Stimulated activated CD8-positive, alpha-beta memory T cell treated with anti-CD3 and anti-CD28 coated beads, Interleukin-12 subunit alpha, Interleukin-12 subunit beta, amount 100 ng/mL, for 1 hour (primary cell): ENCODE measurements at regions not wholly inside any gene's neighbourhood (a gene's known extent, or its start where the extent isn't known, plus 50 kb on each side); places are given as distances from the start of the nearest gene placed in this dataset.

Experiments
- DNase-seq: peaks from one replicate; pipeline ENCODE4 v3.0.0-alpha.2; 2020; ENCODE audit warnings: low read depth

DNA sequence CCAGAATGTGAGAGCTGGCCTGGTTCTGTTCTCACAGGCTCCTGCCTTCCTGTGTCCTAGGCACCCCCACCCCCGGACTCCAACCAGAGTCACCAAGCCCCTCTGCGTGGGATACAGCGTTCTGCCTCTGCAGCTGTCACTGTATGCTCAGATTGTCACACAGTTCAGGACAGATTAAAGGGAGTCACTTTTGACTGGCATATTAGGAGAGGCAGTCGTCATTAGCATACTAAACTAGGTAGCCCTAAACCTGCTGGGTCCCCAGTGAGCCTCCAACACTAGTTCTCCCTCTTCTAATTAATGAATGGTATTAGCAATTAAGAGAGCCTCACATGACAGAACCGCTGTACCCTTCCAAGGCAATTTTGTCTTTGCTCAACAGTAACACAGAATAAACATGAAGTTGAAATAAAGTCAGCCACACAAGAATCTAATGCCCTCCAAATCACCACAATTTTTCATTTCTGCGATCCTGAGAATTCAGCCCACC is 340.2 kb downstream of the CMPK2 start:
- DNase-seq: no peak

DNA sequence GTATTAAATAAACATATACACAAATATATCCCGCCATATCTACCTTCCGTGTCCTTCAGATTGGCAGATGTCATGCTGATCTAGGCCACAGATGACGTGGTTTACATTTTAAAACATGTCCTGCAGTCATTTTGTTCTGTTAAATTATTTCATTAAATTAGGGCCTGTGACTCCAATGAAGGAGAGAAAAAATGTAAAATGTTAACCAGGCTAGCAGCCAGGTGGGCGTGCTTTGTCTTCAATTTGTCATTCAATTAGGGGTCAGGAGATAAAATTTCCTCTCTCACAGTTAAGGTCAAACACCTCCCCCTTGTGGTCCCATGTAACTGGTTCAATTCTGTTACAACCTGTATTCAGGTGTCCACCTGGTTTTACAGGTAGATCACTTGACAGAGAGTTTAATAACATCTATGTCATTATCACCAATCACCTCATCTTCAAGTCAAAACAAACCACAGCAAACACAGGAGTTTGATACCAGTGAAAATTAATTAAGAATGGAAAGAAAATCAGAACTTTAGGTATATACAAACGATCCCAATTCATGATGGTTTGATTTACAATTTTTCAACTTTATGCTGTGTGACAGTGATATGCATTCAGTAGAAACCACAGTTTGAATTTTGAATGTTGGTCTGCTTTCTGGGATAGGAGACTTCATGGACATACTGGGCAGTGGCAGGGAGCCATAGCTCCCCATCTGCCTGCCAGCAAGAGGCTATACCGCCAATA is 339.4 kb downstream of the CMPK2 start:
- no peak for DNase-seq

DNA sequence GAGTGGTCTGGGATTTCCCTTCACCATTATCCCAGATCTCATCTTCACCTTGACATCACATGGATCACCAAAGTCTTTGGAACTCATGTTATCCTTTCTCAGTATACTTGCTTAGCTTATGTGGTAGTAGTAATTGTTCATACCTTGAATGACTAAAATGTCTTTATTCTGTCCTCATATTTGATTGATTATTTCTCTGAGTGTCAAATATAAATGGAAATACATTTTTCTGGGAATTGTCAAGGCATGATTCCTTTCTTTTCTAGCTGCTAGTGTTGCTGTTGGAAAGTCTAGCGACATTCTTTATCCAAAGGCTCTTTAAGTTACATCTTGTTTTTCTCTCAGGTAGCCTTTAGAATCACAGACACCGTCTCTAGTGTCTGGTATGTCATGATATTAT is 334.4 kb downstream of the CMPK2 start:
- DNase-seq: no peak

DNA sequence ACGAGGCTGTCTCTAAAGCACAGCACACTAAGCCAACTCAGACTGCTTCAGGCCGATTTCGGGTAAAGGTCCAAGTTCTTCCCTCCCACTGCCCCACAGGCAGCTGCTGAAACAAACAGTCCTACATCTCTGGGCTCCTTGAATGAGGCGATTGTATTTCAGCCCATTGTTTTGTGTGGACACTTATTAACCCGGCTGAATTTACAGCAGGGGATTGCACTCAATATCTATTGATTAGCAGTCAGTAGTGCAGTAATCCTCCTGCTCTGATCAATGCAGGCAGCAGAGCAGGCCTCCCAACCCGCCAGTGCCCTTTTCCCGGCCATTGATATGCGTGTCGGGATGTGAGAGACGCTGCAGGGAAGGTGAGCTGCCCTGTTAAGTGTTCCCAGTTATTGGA is 330.1 kb downstream of the CMPK2 start:
- no peak for DNase-seq

DNA sequence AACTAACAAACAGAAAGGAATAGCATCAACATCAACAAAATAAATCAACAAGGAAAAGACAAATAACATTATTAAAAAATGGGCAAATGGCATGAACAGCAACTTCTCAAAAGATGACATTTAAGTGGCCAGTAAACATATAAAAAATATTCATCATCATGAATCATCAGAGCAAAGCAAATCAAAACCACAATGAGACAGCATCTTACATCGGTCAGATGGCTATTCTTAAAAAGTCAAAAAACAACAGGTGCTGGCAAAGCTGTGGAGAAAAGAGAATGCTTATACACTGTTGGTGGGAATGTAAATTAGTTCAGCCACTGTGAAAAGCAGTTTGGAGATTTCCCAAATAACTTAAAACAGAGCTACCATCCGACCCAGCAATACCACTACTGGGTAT is 327.1 kb downstream of the CMPK2 start:
- no peak for DNase-seq

DNA sequence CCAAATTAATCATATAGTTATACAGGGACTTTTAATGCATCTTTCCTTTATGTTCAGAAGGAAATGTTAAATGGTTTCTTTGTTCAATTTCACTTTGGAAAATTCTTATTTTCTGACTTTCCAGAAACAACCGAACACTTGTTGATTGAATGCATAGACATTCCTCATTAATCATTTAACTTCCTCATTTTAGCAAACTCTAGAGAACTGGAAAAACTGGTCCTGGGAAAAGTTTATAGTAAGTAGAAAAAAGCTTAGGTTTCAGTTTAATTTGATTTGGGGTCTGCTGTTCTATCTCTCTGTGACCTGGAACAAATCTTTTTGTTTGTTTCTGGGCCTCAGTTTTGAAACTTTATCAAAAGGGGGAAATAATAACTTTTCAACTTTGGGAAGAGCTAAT is 320.4 kb downstream of the CMPK2 start:
- no peak for DNase-seq

DNA sequence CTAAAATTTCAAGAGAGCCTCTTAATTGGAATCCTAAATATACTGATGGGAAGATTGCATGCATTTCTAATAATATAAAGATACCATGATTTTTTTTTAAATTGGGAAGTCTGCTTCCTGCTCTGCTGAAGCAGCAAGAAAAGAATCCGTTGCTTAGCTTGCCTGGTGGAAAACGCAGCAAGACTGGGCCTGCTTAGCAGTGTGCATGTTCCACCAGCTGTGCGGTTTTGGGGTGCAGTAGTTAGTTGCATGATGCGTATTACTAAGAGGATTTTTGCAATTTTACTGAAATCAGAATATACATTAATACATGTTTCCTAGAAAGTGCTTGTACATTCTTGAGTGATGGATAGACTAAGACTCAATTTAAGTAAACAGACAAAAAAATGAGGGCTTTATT is 319.9 kb downstream of the CMPK2 start:
- DNase-seq: no peak

DNA sequence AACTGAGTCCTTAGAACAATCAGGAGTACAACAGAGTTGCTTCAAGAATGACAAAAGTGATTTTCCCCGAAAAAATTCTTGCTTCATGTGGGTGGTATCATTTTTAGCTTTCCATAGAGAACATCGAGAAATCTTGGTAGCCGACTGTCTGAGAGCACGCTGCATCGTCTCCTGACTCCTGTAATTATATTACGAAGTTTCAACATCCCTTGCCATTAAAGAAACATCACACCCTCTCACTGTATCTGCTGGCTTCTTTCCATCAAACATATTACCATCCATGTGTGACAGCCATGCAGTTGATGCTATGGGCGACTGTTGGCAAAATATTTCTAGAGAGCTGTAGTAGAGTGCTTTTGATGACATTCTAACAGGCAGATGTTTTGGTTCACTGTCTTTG is 311.2 kb downstream of the CMPK2 start:
- no peak for DNase-seq

DNA sequence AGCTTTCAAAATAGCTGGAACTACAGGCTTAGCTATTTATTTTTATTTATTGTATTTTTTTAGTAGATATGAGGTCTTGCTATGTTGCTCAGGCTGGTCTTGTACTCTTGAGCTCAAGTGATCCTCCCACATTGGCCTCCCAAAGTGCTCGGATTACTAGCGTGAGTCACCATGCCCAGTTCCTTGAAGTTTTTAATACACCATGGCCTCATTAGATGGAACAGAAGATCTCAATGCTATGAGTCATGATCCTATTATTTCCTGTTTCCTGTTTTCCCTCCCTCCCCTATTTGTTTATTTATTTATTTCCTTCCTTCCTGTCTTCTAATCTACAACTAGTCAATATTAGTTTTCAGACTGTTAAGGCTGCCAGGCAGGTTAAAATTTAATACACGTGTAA is 309.0 kb downstream of the CMPK2 start:
- DNase-seq: no peak

DNA sequence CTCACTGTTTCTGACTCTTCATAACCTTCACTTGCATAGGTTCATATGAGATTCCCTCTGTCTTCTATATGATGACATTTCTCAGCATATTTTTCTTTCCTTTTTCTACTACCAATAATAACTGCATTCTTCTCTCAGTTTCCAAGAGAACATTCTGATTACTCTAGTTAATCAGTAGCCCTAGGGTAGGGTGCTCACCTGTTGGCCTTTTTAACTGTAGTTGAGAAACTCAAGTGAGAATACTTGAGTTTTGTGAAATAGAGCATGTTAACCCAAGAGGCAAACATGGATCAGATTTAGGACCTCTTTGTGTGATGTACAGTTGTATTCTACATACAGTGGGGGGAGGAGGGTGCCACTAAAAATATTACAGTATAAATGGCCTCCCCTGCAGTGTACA is 308.0 kb downstream of the CMPK2 start:
- no peak for DNase-seq

DNA sequence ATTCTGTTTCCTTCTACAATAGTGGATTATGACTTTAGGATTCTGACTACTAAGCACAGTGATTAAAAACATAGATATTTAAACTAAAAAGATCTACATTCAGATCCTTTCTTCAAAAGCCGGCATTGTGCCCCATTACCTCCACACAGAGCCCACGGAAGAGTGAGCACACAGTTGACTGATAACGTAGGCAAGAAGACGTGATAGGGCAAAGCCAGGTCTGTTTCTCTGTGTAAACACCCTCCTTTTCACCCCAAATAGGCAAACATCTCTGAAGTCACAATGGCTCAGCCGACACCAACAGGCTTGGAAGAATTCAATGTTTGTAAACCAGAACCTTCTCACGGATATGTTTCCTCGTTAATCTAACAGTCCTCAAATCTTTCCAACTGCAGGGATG is 302.9 kb downstream of the CMPK2 start:
- no peak for DNase-seq

DNA sequence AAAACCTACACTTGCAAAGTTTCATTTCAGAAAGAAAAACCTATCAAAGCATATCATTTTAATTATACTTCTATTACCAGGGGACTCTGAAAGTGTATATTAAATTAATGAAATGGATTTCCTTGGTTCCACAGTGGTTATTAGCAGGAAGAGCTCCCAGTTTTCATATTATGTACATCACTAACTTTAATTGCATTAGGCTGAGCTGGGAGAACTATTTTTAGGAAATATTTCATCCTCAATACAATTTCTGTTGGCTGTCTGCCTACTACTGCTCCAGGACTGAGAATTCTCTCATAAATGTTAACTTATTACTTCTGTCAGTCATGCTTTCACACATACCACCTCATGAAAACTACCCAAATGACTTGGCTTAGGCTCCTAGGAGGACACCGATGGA is 301.4 kb downstream of the CMPK2 start:
- DNase-seq: no peak

DNA sequence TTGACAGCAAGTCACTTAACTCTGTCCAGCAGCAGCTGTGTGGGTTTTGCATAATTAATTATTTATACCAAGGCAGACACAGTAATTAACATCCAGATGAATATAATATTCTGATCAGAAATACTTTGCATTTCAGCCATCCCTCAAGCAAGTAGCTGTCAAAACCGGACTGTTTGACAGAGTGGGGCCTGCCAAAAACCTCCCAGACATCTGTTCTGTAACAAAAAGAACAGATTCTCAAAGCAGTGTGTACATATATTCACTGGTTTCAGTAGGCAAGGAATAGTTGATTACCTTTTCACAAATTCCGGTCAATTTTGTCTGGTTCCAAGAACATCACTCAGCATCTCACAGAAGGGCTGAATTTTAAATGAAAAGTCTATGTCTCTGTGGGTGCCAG is 291.6 kb downstream of the CMPK2 start:
- no peak for DNase-seq

DNA sequence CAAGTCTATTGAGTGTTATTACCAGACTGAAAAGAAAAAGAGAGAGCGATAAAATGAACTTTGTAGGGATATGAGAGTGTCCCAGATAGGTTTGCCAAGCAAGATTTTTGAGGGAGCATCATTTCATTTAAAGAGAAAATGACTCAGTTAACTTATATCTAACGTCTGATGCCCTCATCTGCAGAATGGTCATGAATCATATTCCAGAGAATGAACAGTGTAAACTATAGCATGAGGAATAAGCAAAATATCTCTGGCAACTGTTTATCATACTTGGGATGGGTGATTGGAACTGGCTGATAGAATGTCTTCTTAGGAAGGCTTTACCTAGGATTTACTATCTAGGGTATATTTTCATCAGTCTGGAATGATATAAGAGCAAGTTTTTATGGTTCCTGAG is 289.4 kb downstream of the CMPK2 start:
- DNase-seq: no peak

DNA sequence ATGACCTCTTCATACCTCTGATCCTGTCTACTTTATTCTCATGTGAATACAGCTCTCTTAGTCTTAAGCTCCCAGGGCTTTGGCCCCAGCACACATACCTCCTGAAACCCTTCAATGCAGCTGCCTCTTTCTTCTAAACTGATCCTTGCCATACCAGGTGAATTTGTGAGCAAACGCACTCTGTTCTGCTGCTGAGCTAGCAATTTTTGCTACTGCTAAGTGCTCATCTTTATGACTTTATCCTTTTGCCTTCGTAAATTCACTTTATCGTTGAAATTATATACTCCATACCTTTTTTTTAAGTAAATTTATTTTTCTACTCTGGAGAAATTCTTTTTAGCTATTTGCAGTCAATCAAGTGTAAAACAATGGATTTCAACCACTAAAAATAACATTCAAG is 287.7 kb downstream of the CMPK2 start:
- no peak for DNase-seq

DNA sequence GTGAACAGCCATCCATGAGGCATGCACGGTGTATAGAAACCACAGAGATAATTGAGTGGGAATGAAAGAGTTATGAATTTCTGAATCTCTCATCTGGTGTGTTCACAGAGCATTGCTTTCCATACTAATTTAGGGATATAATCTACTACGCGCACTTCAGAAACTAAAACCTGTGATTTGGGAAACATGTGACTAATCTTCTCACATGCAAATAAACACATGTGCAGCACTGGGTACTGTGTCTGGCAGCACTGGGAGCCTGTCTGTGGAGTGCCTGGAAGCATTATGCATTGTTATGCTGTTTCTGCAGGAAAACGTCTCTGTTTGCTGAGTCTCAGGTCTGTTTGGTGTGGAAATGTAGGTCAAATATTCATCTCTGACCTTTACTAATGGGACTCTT is 287.3 kb downstream of the CMPK2 start:
- no peak for DNase-seq

DNA sequence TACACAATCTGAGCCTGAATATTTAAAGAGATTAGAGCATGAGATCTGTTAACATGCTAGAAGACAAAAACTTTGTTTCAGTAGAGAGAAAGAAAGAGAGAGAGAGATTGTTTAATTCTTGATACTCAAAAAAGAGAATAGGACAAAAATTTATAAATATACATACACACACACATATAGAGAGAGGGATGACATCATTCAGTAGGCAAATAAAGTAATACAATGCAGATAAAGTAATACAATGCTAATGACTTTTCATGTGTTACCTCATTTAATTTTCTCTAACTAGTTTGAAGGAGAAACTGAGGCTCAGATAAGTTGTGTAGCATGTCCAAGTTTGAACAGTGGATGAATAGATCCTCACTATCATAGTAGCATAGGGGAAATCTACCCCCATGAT is 286.4 kb downstream of the CMPK2 start:
- no peak for DNase-seq

DNA sequence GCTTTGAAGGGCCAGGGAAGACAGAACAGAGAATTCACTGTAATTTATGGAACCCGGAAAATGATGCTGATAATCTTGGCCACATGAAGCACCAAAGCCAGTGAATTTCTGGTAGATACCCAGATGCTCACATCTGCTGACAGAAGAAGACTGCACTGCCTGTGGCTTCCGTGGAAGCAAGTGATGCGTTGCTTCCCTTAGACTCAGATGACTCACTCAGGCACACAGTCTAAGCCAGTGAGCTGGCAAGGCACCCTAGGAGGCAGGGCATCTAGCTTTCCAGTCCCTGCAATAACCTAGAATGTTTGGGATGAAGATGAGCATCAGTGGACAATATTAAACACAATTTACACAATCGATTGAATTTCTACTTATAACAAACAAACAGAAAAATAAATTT is 284.7 kb downstream of the CMPK2 start:
- DNase-seq: no peak

DNA sequence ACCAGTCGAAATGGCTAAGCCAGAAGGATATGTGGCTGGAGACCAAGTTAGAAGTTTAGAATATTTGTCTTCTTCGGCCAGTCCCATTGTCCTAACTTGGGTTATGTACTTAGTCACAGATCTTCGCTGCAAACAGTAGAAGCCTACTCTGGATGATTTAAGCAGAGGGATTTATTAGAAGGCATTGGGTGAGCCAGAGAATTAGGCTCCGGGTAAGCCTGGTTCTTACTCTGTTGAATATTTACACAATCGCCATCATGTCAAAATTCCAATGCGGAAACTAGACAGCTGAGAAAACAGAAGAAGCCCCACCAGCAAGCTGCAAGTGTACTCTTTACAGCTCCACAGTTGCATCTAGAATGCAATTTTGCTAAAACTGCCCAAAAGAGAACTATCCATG is 276.6 kb downstream of the CMPK2 start:
- DNase-seq: no peak

DNA sequence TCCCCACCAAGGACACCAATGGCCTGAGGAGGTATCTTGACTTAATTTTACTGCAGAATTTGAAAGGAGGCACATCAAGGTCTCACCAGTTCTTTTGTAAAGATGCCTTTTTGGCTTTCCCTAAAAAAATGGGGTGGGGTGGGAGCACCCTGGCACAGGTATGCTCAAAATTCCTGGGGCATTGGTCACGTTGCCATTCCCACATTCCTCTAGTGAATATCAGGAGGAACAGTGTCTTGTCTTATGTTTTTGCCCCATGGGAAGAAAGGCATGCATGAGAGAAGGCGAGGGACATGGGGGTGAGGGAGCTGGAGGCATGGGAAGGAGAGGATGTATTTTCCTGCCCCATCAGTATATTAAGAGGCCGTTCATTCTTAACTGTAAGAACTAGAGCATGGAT is 275.3 kb downstream of the CMPK2 start:
- DNase-seq: no peak

DNA sequence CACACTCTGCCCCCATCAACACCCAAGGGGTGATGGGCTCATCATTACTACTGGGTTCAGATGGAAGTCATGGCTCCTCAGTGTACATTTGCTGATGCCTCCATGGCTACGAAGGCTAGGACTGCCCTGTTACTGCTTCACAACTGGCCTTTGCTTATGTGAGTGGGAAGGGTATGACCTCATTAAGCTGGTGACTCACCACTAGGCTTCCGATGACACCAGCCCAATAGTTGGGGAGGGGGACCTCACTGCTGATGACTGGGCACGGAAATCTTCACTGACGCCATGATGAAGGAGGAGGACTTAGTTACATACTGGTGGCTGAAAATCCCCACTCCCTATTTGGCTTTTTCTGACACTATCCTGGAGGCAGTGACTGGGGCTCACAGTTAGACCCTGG is 263.2 kb downstream of the CMPK2 start:
- no peak for DNase-seq

DNA sequence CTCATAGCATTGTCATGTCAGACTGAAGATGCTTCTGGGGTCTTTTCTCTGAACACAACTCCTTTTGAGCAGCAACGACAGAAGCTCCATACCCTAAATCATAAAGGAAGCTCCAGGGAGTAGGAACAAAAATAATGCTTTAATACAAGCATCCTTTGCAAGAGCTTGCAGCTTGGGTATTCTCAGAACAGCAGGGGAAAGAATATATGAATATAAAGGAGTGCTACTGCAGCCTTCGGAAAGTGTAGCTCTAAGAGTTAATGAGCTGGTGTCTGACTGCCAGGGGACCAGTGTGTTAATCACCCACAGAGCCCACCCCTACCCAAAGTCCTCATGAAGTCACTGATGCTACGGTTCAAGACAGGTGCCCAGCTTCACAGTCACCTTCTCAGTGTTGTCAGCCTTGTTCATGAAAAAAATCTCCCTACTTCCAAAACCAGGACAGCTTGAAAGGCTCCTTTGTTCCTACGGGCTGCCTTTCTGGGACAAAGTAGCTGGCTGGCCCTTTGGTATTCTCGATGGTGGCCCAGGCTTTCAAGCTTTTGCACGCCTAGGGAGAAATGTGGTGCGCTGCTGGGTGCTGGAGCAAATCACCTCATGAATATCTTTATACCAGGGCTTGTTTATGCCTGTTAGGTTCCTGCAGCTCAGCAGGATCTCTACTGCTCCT is 259.7 kb downstream of the CMPK2 start:
- no peak for DNase-seq

DNA sequence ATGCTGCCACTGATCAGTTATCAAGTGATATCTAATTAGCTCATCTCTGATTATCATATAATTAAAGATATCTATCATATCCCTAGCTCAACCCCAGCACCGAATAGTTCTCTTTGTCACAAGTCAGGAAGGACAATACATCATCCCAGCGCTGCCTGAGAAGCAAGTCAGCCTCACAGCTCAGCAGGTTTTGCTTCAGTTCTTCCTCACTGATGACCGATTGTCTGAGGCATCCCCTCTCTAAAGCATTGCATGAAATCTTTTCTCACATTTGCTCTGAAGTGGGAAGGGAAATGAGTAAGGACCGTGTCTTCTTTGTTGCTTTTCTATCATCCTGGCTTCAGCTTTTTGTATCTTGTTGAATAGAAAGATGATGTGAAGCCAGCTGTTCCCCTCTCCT is 247.9 kb downstream of the CMPK2 start:
- DNase-seq: no peak

DNA sequence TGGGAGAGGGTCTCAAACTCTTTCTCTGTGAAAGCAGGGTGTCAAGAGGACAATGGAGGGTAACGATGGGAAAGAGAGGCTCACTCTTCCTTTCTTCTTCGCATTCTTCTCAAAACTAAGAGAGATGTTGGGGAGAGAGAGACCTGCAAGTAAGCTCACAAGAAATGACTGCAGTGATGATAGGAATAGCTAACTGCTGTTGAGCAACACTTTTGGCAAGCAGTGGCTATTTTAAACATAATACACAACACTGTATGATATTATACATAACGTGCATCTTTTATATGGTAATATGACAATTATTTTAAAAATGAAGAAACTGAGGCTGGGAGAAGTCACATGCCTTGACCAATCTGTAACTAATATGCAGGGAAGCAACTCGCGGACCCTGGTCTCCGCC is 247.5 kb downstream of the CMPK2 start:
- no peak for DNase-seq
